ENCODE measurements at regions not wholly inside any gene's neighbourhood (a gene's known extent, or its start where the extent isn't known, plus 50 kb on each side); places are given as distances from the start of the nearest gene placed in this dataset.

DNA sequence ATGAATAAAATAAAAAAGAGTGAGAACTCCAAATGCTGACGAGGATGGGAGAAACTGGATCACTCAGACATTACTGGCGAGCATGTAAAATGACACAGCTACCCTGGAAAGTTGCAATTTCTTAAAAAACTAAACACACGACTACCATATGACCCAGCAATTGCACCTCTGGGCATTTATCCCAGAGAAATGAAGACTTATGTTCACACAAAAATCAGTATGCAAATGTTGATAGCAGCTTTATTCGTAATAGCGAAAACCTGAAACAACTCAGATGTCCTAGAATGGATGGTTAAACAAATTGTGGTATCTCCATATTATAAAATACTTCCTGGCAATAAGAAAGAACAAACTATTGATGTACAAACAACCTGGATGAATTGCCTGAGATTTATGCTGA lies 357.2 kb upstream of the ASIC2 start:
- peaks cover 16% of the 10 kb centered on the region for H3K27me3 Mint-ChIP-seq
- no peak for DNase-seq (ENCODE audit: low spot score in 2 of 2)
- H3K36me3 Mint-ChIP-seq (ENCODE audit: insufficient read depth), result no peaks in the 10 kb centered on the region

DNA sequence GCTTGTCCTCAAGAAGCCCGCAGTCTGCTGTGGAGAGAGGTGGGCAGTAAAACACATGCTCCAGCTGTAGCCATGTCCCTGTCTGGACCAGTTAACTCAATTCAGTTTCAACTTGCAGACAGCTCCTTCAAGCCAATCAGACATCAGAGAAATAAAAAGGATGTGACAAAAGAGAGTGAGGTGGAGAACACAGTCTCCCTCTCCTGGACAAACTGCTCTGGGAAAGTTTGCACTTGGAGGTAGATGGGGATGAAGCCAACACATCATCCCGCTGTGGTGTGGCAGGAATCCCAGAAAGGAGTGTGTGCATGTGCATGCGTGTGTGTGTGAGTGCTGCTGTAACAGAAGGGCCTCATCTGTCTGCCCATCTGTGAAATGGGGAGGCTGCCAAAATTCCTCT lies 358.6 kb upstream of the ASIC2 start:
- no peaks in the 10 kb centered on the region for H3K9me3 Mint-ChIP-seq
- H3K4me3 Mint-ChIP-seq, result no peak overlapping the region
- no peak overlapping the region for H3K27ac Mint-ChIP-seq (ENCODE audit: low read depth)
- no peaks in the 10 kb centered on the region for H3K36me3 Mint-ChIP-seq (ENCODE audit: insufficient read depth)
- DNase-seq (ENCODE audit: low spot score in 2 of 2), result no peak
- no peak for ATAC-seq (replicated peaks; ENCODE audit: extremely low read depth, poor library complexity, severe bottlenecking)
- no peaks in the 10 kb centered on the region for H3K4me1 Mint-ChIP-seq
- peaks cover 16% of the 10 kb centered on the region for H3K27me3 Mint-ChIP-seq

More for the DNA sequence above, 357.2 kb upstream of the ASIC2 start:
- no peak overlapping the region for H3K27ac Mint-ChIP-seq (ENCODE audit: low read depth)
- H3K4me3 Mint-ChIP-seq, result no peak overlapping the region
- H3K4me1 Mint-ChIP-seq, result no peaks in the 10 kb centered on the region
- H3K9me3 Mint-ChIP-seq, result no peaks in the 10 kb centered on the region
- no peak for ATAC-seq (replicated peaks; ENCODE audit: extremely low read depth, poor library complexity, severe bottlenecking)

DNA sequence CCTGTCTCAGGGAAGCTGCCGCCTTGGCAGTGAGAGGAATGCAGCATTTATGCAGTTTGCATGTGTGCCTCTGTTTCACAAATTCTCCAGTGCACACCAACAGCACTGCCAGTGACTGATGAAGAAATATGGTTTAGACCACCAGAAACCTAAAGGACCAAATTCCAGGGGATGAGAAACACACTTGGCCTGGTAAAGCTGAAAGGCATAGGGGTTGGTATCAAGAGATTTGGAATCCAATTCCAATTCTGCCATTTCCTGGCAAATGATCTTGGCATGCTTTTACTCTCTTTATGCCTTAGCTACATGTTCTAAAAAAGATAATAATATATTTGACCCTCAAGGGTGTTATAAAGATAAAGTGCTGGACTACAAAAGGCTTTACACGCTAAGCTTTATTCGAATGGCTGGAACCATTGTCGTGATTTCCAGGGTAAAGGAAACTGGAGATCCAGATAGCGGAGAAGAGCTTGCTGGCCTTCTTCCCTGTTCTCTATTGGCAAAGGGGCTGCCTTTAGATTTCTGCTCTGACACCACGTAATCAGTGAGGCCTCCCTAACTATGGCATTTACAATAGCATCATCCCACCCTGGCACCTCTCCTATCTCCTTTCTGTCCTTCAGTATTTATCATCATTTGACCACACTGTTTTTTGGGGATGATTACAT lies 359.8 kb upstream of the ASIC2 start:
- H3K4me1 Mint-ChIP-seq, result no peaks in the 10 kb centered on the region
- no peak overlapping the region for H3K27ac Mint-ChIP-seq (ENCODE audit: low read depth)
- DNase-seq (ENCODE audit: low spot score in 2 of 2) (no peak), ATAC-seq (replicated peaks; ENCODE audit: extremely low read depth, poor library complexity, severe bottlenecking) (no peak)
- H3K27me3 Mint-ChIP-seq, result peaks cover 11% of the 10 kb centered on the region
- H3K4me3 Mint-ChIP-seq, result no peak overlapping the region
- no peaks in the 10 kb centered on the region for H3K9me3 Mint-ChIP-seq
- H3K36me3 Mint-ChIP-seq (ENCODE audit: insufficient read depth), result no peaks in the 10 kb centered on the region

DNA sequence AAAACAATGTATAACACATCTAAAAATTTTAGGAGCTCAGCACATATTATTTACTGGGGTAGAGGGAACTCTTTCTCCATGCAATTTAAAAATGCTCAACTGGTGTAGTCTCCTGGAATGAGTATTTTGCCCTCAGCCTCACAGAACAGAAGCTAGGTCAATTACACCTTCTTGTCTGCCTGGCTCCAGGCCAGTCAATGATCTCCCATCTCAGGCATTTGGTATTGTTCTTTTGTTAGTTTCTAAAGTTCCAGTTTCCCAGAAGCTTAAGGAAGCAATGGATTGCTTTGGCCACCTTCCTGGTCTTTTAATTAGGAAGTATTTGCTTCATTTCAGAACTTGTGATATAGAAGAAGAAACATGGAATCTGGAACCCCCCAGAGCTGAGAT lies 360.3 kb upstream of the ASIC2 start:
- Mint-ChIP-seq H3K27ac (ENCODE audit: low read depth) (no peak overlapping the region), H3K4me3 (no peak overlapping the region), H3K4me1 (no peaks in the 10 kb centered on the region)

DNA sequence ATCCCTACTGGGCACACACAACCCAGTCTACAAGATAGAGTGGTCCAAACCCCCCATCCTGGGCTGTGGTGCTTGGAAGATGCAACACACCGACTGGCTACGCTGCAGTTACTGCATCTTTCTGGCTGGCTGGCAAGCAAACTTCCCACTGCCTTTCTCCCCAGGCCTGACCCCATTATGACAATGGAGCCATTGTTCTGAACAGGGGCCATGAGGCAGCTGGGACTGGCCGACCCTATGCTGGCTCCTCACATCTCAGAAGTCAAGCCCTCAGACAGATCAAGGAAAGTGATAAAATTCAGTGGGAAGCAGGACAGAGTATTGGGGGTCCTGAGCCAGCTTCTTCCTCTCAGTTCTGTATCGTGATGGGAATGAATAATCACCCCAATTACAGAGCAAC lies 364.1 kb upstream of the ASIC2 start:
- H3K4me1 Mint-ChIP-seq, result no peaks in the 10 kb centered on the region
- DNase-seq (ENCODE audit: low spot score in 2 of 2), result no peak
- no peaks in the 10 kb centered on the region for H3K9me3 Mint-ChIP-seq
- peaks cover 11% of the 10 kb centered on the region for H3K27me3 Mint-ChIP-seq
- no peaks in the 10 kb centered on the region for H3K36me3 Mint-ChIP-seq (ENCODE audit: insufficient read depth)
- ATAC-seq (replicated peaks; ENCODE audit: extremely low read depth, poor library complexity, severe bottlenecking), result no peak
- H3K27ac Mint-ChIP-seq (ENCODE audit: low read depth), result no peak overlapping the region
- no peak overlapping the region for H3K4me3 Mint-ChIP-seq

More for the DNA sequence above, 360.3 kb upstream of the ASIC2 start:
- no peaks in the 10 kb centered on the region for H3K36me3 Mint-ChIP-seq (ENCODE audit: insufficient read depth)
- H3K27me3 Mint-ChIP-seq, result peaks cover 11% of the 10 kb centered on the region
- ATAC-seq (replicated peaks; ENCODE audit: extremely low read depth, poor library complexity, severe bottlenecking) (no peak), DNase-seq (ENCODE audit: low spot score in 2 of 2) (no peak)
- H3K9me3 Mint-ChIP-seq, result no peaks in the 10 kb centered on the region

DNA sequence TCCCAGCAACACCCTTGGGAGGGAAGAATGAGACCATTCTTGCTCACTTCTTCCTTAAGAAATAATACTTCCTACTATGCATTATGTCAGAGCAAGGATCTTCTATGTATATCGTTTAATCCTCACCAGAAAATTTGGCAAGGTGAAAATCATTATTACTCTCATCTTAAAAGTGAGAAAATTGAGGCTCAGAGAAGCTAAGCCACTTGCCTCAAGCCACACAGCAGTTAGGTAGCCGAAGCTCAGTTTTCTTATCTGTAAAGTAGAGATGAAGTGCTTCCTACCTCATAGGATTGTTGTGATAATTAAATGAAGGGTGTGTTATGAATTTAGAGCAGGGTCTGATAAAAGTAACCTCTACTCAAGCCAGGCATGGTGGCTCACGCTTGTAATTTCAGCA lies 368.9 kb upstream of the ASIC2 start:
- Mint-ChIP-seq H3K27ac (ENCODE audit: low read depth) (no peak overlapping the region), H3K27me3 (peaks cover 25% of the 10 kb centered on the region), H3K9me3 (no peaks in the 10 kb centered on the region), H3K4me1 (peaks cover 2% of the 10 kb centered on the region), H3K4me3 (no peak overlapping the region), H3K36me3 (ENCODE audit: insufficient read depth) (no peaks in the 10 kb centered on the region)
- DNase-seq (ENCODE audit: low spot score in 2 of 2) (no peak), ATAC-seq (replicated peaks; ENCODE audit: extremely low read depth, poor library complexity, severe bottlenecking) (no peak)

DNA sequence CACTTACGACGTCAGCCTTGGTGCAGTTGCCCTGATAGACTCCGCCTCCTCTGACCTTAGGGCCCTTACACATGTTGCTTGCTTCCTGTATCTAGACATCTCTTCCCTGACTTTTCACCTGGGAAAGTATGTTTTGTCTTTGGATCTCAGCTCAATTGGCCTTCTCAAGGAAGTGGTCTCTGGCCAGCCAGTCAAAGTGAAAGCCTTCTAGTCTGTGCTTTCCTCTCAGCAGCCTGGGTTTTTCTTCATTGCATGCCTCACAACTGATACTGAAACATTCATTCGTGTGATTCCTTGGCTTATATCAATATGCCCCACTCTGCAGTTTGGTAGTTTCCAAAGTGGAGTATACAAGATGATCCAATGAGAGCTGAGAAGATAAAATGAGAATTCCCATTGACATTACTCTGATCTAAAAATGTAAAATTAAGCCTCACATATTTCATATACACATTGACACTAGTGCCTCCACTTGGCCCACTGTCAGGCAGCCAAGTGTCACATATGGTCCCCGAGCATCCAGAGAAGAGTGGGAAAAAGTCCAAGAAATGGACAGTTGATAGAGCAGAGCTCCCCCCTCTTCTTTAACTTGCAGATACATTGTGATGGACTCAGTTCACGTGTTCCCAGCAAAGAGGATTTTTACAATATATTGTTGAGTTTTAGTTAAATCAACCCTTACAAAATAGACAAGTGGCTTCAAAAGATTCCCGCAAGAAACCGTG lies 371.2 kb upstream of the ASIC2 start:
- ATAC-seq (replicated peaks; ENCODE audit: extremely low read depth, poor library complexity, severe bottlenecking), result no peak
- no peak overlapping the region for H3K4me3 Mint-ChIP-seq
- no peaks in the 10 kb centered on the region for H3K36me3 Mint-ChIP-seq (ENCODE audit: insufficient read depth)
- H3K27ac Mint-ChIP-seq (ENCODE audit: low read depth), result no peak overlapping the region
- peaks cover 10% of the 10 kb centered on the region for H3K4me1 Mint-ChIP-seq
- peaks cover 25% of the 10 kb centered on the region for H3K27me3 Mint-ChIP-seq
- no peak for DNase-seq (ENCODE audit: low spot score in 2 of 2)
- H3K9me3 Mint-ChIP-seq, result no peaks in the 10 kb centered on the region

DNA sequence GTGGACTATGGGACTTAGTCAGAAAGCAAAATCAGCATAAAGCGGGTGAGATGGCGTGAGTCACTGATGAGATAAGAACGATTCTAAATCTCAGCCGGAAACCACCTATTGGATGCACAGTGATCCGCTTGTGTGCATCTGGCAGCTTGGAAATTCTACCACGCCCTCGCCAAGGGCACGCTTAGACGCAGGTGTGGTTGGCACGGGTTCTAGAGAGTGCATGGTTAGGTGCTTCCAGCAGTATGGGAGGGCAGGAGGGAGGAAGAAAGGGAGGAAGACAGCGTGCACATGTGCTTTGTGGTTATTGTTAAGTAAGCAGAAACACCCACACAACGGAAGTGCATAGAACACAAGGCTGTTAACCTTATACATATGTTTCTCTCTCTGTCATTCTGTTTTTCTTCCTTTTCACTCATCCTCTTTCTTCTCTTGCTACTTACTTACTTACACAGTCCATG lies 374.0 kb upstream of the ASIC2 start:
- no peak overlapping the region for H3K27ac Mint-ChIP-seq (ENCODE audit: low read depth)
- peak overlapping the region; percentile 38 for H3K4me3 Mint-ChIP-seq

DNA sequence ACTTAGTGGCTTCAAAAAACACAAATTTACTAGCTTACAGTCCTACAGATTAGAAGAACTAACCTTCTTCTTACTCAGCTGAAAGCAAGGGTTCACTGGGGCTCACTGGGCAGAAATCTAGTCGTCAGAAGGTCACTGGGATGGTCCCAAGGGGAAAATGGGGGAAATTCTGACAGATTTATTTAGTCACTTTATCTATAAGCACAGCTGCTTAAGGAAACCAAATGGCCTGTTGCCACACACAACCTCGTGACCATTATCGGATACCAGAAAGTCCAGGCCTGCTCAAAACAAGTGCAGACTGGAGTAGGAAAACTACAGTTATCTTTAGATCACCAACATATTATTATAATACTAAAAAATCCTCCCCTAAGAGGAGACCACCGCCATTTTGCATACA lies 374.6 kb upstream of the ASIC2 start:
- peaks cover 1% of the 10 kb centered on the region for H3K36me3 Mint-ChIP-seq (ENCODE audit: insufficient read depth)
- peaks cover 29% of the 10 kb centered on the region for H3K27me3 Mint-ChIP-seq
- H3K9me3 Mint-ChIP-seq, result no peaks in the 10 kb centered on the region
- DNase-seq (ENCODE audit: low spot score in 2 of 2) (no peak), ATAC-seq (replicated peaks; ENCODE audit: extremely low read depth, poor library complexity, severe bottlenecking) (no peak)
- peaks cover 10% of the 10 kb centered on the region for H3K4me1 Mint-ChIP-seq
- H3K4me3 Mint-ChIP-seq, result peak overlapping the region; percentile 38
- peak overlapping the region; percentile 42 for H3K27ac Mint-ChIP-seq (ENCODE audit: low read depth)

More for the DNA sequence above, 374.0 kb upstream of the ASIC2 start:
- H3K4me1 Mint-ChIP-seq, result peaks cover 10% of the 10 kb centered on the region
- H3K9me3 Mint-ChIP-seq, result no peaks in the 10 kb centered on the region
- ATAC-seq (replicated peaks; ENCODE audit: extremely low read depth, poor library complexity, severe bottlenecking) (peak; percentile 62), DNase-seq (ENCODE audit: low spot score in 2 of 2) (no peak)
- peaks cover 1% of the 10 kb centered on the region for H3K36me3 Mint-ChIP-seq (ENCODE audit: insufficient read depth)
- peaks cover 25% of the 10 kb centered on the region for H3K27me3 Mint-ChIP-seq

DNA sequence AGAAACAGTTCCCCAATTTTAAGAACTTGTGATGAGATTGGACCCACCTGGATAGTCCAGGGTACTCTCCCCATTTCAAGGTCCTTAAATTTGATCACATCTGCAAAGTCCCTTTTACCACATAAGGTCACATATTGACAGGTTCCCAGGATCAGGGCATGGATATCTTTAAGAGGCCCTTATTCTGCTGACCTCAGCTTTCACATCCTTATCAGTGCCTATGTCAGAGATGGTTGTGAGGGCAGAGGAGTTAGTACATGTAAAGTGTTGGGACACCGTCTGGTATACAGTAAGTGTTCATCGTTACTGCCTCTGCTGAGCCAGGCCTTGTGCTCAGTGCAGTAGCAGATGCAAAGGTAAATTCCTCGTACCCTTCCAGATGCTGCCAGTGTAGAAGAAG lies 375.4 kb upstream of the ASIC2 start:
- Mint-ChIP-seq H3K4me1 (peaks cover 10% of the 10 kb centered on the region), H3K4me3 (no peak overlapping the region), H3K9me3 (no peaks in the 10 kb centered on the region), H3K27me3 (peaks cover 28% of the 10 kb centered on the region), H3K36me3 (ENCODE audit: insufficient read depth) (peaks cover 1% of the 10 kb centered on the region), H3K27ac (ENCODE audit: low read depth) (peak overlapping the region; percentile 42)
- ATAC-seq (replicated peaks; ENCODE audit: extremely low read depth, poor library complexity, severe bottlenecking) (no peak), DNase-seq (ENCODE audit: low spot score in 2 of 2) (no peak)

DNA sequence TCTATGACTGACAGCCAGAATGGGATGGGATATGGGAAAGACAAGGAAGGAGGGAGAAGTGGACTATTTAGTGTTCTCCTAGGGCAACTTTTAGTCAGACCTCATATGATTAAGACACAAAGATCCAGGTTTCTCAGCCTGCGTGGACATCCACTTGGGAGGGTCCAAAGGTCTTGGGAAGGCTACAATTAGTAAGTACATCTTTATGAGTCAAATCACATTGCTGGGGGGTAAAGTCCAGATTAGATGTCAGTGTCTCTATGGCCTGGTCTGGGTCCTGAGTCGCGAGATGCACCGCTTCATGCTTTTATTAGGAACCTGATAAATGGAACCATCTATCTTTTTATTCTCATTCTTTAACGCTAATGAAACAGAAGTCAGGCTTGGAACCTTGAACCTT lies 378.4 kb upstream of the ASIC2 start:
- H3K36me3 Mint-ChIP-seq (ENCODE audit: insufficient read depth), result peaks cover 1% of the 10 kb centered on the region
- no peak overlapping the region for H3K4me3 Mint-ChIP-seq
- DNase-seq (ENCODE audit: low spot score in 2 of 2), result no peak
- H3K9me3 Mint-ChIP-seq, result no peaks in the 10 kb centered on the region
- H3K4me1 Mint-ChIP-seq, result peaks cover 10% of the 10 kb centered on the region
- ATAC-seq (replicated peaks; ENCODE audit: extremely low read depth, poor library complexity, severe bottlenecking), result no peak
- H3K27ac Mint-ChIP-seq (ENCODE audit: low read depth), result no peak overlapping the region
- peaks cover 23% of the 10 kb centered on the region for H3K27me3 Mint-ChIP-seq

DNA sequence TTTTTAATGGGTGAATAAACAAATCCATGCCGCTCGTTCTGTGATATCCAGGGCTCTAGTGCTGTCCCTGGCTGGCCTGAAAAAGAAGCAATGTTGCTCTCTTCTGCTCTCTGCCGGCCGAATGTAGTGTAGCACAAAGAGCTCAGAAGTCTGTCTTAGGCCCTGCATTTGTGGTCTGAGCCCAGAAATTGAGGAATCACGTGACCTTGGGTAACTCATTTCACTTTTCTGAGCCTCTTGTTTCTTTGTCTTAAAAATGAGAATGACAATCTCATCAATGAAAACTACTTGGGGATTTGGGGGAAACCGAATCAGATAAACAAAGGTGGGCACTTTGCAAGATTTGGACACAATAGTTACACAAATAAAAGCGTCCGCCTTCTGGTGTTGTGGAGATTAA lies 381.6 kb upstream of the ASIC2 start:
- peak; percentile 58 for ATAC-seq (replicated peaks; ENCODE audit: extremely low read depth, poor library complexity, severe bottlenecking)
- Mint-ChIP-seq H3K36me3 (ENCODE audit: insufficient read depth) (no peaks in the 10 kb centered on the region), H3K27me3 (peaks cover 22% of the 10 kb centered on the region), H3K4me1 (no peaks in the 10 kb centered on the region), H3K27ac (ENCODE audit: low read depth) (no peak overlapping the region), H3K4me3 (no peak overlapping the region), H3K9me3 (no peaks in the 10 kb centered on the region)
- peak in 1 of 2 donors; percentile 14 for DNase-seq (ENCODE audit: low spot score in 2 of 2)

DNA sequence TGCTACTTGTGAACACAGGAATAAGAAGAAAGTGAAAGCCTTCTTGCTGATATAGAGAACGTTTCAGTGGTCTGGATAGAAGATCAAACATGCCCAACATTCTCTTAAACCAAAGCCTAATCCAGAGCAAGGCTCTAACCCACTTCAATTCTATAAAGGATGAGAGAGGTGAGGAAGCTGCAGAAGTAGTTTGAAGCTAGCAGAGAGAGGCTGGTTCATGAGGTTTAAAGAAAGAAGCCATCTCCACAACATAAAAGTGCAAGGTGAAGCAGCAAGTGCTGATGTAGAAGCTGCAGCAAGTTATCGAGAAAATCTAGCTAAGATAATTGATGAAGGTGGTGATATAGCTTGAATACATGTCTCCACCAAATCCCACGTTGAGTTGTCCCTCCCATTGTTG lies 383.3 kb upstream of the ASIC2 start:
- no peaks in the 10 kb centered on the region for H3K36me3 Mint-ChIP-seq (ENCODE audit: insufficient read depth)
- H3K4me1 Mint-ChIP-seq, result no peaks in the 10 kb centered on the region
- no peak overlapping the region for H3K27ac Mint-ChIP-seq (ENCODE audit: low read depth)
- H3K9me3 Mint-ChIP-seq, result no peaks in the 10 kb centered on the region
- H3K27me3 Mint-ChIP-seq, result peaks cover 25% of the 10 kb centered on the region
- DNase-seq (ENCODE audit: low spot score in 2 of 2), result no peak
- H3K4me3 Mint-ChIP-seq, result no peak overlapping the region
- ATAC-seq (replicated peaks; ENCODE audit: extremely low read depth, poor library complexity, severe bottlenecking), result no peak
